ENCODE measurements at regions not wholly inside any gene's neighbourhood (a gene's known extent, or its start where the extent isn't known, plus 50 kb on each side); places are given as distances from the start of the nearest gene placed in this dataset.

GRCh38 chr18:76562286-76563122 is 67.5 kb upstream of the ZNF516 start:
- TF ChIP-seq POLR2AphosphoS5 (IDR thresholded peaks at IDR 0.05; ENCODE audit: low read depth, low read length) (no peak), CTCF (IDR thresholded peaks at IDR 0.05) (no peak), TCF7L2 (IDR thresholded peaks at IDR 0.05; ENCODE audit: low read depth, low read length) (no peak), REST (IDR thresholded peaks at IDR 0.05; ENCODE audit: insufficient read depth in 1 of 2, low read depth in 2 of 2, low read length in 1 of 2) (no peak)
